22Rv1 (cell line): ENCODE measurements at regions not wholly inside any gene's neighbourhood (a gene's known extent, or its start where the extent isn't known, plus 50 kb on each side); places are given as distances from the start of the nearest gene placed in this dataset.

Source experiments
- ZFX ChIP-seq: fragments of 450-650 bp; IDR thresholded peaks from 2 replicates; pipeline ENCODE4 v1.6.1; 2017; ENCODE audit warnings: antibody characterized with exemption, borderline replicate concordance
- TF ChIP-seq, protein P1 (sequence below): fragments of 450-650 bp; IDR thresholded peaks from 2 replicates; pipeline ENCODE4 v1.5.1; 2017; ENCODE audit warnings: mild to moderate bottlenecking

DNA sequence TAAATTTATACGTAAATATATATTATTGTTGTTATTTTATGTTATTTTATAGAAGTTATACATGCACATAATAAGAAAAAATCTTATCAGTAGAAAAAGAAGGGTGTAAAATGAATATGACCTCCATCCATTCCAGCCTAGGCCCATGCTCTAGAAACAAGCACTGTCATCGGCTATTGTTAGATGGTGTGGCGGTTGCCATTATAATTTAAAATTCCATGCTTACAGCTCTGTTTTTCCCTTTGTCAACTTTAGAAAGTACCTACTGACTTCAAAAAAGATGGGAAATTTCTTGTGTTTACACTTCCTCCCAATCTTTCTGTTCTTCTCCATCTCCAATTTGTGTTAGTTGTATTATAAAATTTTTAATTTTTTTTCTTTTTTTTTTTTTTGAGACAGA, 61.9 kb upstream of the RDX start:
- TF ChIP-seq, protein P1, sequence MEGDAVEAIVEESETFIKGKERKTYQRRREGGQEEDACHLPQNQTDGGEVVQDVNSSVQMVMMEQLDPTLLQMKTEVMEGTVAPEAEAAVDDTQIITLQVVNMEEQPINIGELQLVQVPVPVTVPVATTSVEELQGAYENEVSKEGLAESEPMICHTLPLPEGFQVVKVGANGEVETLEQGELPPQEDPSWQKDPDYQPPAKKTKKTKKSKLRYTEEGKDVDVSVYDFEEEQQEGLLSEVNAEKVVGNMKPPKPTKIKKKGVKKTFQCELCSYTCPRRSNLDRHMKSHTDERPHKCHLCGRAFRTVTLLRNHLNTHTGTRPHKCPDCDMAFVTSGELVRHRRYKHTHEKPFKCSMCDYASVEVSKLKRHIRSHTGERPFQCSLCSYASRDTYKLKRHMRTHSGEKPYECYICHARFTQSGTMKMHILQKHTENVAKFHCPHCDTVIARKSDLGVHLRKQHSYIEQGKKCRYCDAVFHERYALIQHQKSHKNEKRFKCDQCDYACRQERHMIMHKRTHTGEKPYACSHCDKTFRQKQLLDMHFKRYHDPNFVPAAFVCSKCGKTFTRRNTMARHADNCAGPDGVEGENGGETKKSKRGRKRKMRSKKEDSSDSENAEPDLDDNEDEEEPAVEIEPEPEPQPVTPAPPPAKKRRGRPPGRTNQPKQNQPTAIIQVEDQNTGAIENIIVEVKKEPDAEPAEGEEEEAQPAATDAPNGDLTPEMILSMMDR: no peak
- no peak for TF ChIP-seq ZFX
